HCT116 (cell line): ENCODE measurements at regions not wholly inside any gene's neighbourhood (a gene's known extent, or its start where the extent isn't known, plus 50 kb on each side); places are given as distances from the start of the nearest gene placed in this dataset.

Experiments
- ATAC-seq: fragments of 200-7000 bp; cut with Tn5 transposase; 2 replicates; pipeline ENCODE4 v1.9.1; 2020; ENCODE audit warnings: mild to moderate bottlenecking, moderate library complexity
- BruUV-seq: library from RNA; stranded (reverse); fragments of 400-500 nt; replicated peaks from 2 replicates; lab custom pipeline; 2021; lab: Mats Ljungman, UMichigan
- CTCF ChIA-PET: fragments of 300-600 bp; sonication (Branson Sonifier 250); formaldehyde crosslinking; loops from one replicate; lab custom pipeline; 2021; ENCODE audit warnings: antibody characterized with exemption; lab: Charles Lee
- POLR2A ChIA-PET: fragments of 300-600, 350-600 bp; sonication (Branson Sonifier 250); formaldehyde crosslinking; loops from one replicate; lab custom pipeline; 2021; ENCODE audit warnings: antibody characterized with exemption; lab: Charles Lee
- RAD21 ChIA-PET, 2 experiments: fragments of 300-600 bp; sonication (Branson Sonifier 250); formaldehyde crosslinking; loops; one replicate each; lab custom pipeline; 2023; ENCODE audit warnings: low total read pairs in 2 of 2; ENCODE audit not compliant: uncharacterized antibody in 2 of 2, unreplicated experiment in 2 of 2, low non-redundant PET in 1 of 2; lab: Charles Lee
- DNase-seq: peaks from one replicate; pipeline ENCODE4 v3.0.0-alpha.2; 2010; ENCODE audit warnings: low read depth, low spot score
- H2AFZ ChIP-seq: fragments of 200-600 bp; shearing (Covaris generic), sonication (generic); 2 replicates; pipeline ENCODE4 v1.6.1; 2017; ENCODE audit warnings: low read depth, mixed run types, mixed read lengths, antibody characterized with exemption, low read length; ENCODE audit not compliant: poor library complexity, severe bottlenecking
- H3K27ac ChIP-seq: 2 replicates; pipeline ENCODE4 v1.5.1; 2012; ENCODE audit warnings: low read depth, low read length
- H3K27me3 ChIP-seq: fragments of 200-600 bp; sonication (generic); 2 replicates; pipeline ENCODE4 v1.6.1; 2016; ENCODE audit warnings: mixed run types, low read length, mixed read lengths; ENCODE audit not compliant: insufficient read depth
- H3K36me3 ChIP-seq, 2 experiments: fragments of 200-500 bp in 1 of 2; fragments of 200-600 bp in 1 of 2; sonication (Bioruptor generic) in 1 of 2; sonication (generic) in 1 of 2; 2 replicates each; pipeline versions ENCODE4 v1.5.1 to v1.6.1; 2014 to 2016; ENCODE audit warnings: low read length in 2 of 2, inconsistent platforms in 1 of 2, mixed read lengths in 1 of 2, mixed run types in 1 of 2; ENCODE audit not compliant: insufficient read depth in 2 of 2, control insufficient read depth in 1 of 2
- H3K4me1 ChIP-seq, 2 experiments: fragments of 200-600 bp in 1 of 2; sonication (generic) in 1 of 2; 2 replicates each; pipeline versions ENCODE4 v1.5.1 to v1.6.1; 2012 to 2017; ENCODE audit warnings: low read length in 2 of 2, inconsistent platforms in 1 of 2, mild to moderate bottlenecking in 1 of 2, mixed read lengths in 1 of 2, mixed run types in 1 of 2, moderate library complexity in 1 of 2; ENCODE audit not compliant: insufficient read depth in 2 of 2, control insufficient read depth in 1 of 2
- H3K4me2 ChIP-seq: fragments of 200-600 bp; sonication (generic); 2 replicates; pipeline ENCODE4 v1.6.1; 2017; ENCODE audit warnings: mixed run types, low read length, mixed read lengths
- H3K4me3 ChIP-seq, 2 experiments: fragments of 200-600 bp in 1 of 2; sonication (generic) in 1 of 2; replicated peaks in 1 of 2; 2 replicates each; pipeline ENCODE4 v1.5.1; 2011 to 2016; ENCODE audit warnings: low read length in 2 of 2, control low read depth in 1 of 2, low read depth in 1 of 2, mild to moderate bottlenecking in 1 of 2, mixed read lengths in 1 of 2, mixed run types in 1 of 2
- H3K79me2 ChIP-seq: fragments of 200-600 bp; sonication (generic); 2 replicates; pipeline ENCODE4 v1.6.1; 2017; ENCODE audit warnings: mild to moderate bottlenecking, mixed run types, low read length, moderate library complexity, mixed read lengths; ENCODE audit not compliant: insufficient read depth
- H3K9ac ChIP-seq: fragments of 200-600 bp; sonication (generic); 2 replicates; pipeline ENCODE4 v1.6.1; 2016; ENCODE audit warnings: low read length, mixed read lengths
- H3K9me2 ChIP-seq: fragments of 200-600 bp; sonication (generic), shearing (Covaris generic); 2 replicates; pipeline ENCODE4 v1.6.1; 2017; ENCODE audit warnings: mixed run types, mild to moderate bottlenecking, moderate library complexity; ENCODE audit not compliant: insufficient read depth
- H3K9me3 ChIP-seq, 2 experiments: fragments of 200-500 bp in 1 of 2; fragments of 200-600 bp in 1 of 2; sonication (Bioruptor generic) in 1 of 2; sonication (generic) in 1 of 2; 2 replicates each; pipeline ENCODE4 v1.6.1; 2014 to 2017; ENCODE audit warnings: low read length in 2 of 2, mixed read lengths in 2 of 2, inconsistent platforms in 1 of 2, low read depth in 1 of 2, mild to moderate bottlenecking in 1 of 2, mixed run types in 1 of 2, moderate library complexity in 1 of 2; ENCODE audit not compliant: control insufficient read depth in 1 of 2, insufficient read depth in 1 of 2
- H4K20me1 ChIP-seq: fragments of 200-600 bp; sonication (generic), shearing (Covaris generic); 2 replicates; pipeline ENCODE4 v1.6.1; 2017; ENCODE audit warnings: mixed run types, mild to moderate bottlenecking, moderate library complexity; ENCODE audit not compliant: insufficient read depth
- FOSL1 ChIP-seq: IDR thresholded peaks from 2 replicates; pipeline ENCODE4 v1.6.1; 2012; ENCODE audit warnings: low read depth
- MAX ChIP-seq: IDR thresholded peaks from 2 replicates; pipeline ENCODE4 v1.6.1; 2012
- POLR2A ChIP-seq: IDR thresholded peaks from 2 replicates; pipeline ENCODE4 v1.7.0; 2011; ENCODE audit warnings: borderline replicate concordance; ENCODE audit not compliant: insufficient read depth, insufficient read length; ENCODE audit errors: extremely low read depth
- POLR2AphosphoS5 ChIP-seq: IDR thresholded peaks from 2 replicates; pipeline ENCODE4 v1.6.1; 2011; ENCODE audit warnings: mild to moderate bottlenecking, low read depth, low read length, moderate library complexity
- REST ChIP-seq: IDR thresholded peaks from 2 replicates; pipeline ENCODE4 v1.6.1; 2012; ENCODE audit warnings: low read depth
- TCF7L2 ChIP-seq: IDR thresholded peaks from 2 replicates; pipeline ENCODE4 v1.7.0; 2011; ENCODE audit warnings: borderline replicate concordance, inconsistent platforms; ENCODE audit not compliant: insufficient read depth, insufficient read length; ENCODE audit errors: extremely low read depth
- ZFX ChIP-seq: fragments of 450-650 bp; IDR thresholded peaks from 2 replicates; pipeline ENCODE4 v1.6.1; 2017
- ZNF274 ChIP-seq: fragments of 200-500 bp; sonication (Bioruptor generic); IDR thresholded peaks from 2 replicates; pipeline ENCODE4 v1.6.1; 2014; ENCODE audit warnings: mild to moderate bottlenecking, low read depth, low read length, inconsistent platforms
- intact Hi-C: fragments of 100-400 bp; cut with micrococcal nuclease; formaldehyde crosslinking; loops from 2 replicates; pipeline ENCODE4 v1.10.0; 2022

DNA sequence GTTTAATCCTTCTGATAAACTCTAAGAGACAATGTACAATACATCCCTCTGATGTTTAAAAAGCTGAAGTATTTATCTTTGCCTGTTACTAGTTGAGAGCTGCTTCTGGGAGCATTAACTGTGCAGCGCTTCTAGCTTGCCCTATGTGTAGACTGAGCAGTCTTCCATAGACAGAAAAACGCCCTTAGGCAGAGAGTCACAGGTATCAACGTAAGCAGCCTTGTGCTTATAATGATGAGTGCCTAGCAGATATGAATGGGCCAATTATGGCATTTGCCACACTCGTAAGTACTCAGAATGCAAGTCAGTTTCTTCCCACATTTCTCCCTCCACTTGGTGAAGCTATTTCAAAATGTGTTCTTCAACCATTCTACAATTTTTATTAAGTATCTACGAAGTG lies 731.1 kb upstream of the SLC8A1 start:
- Histone ChIP-seq H3K9ac (no peak overlapping the region), H3K79me2 (no peaks in the 10 kb centered on the region), H2AFZ (no peak overlapping the region), H3K9me3 (peaks cover 0 to 3% of the 10 kb centered on the region in 2 experiments; a peak in 3 of 4 replicates), H3K36me3 (no peaks in the 10 kb centered on the region), H3K4me1 (no peaks in the 10 kb centered on the region), H3K9me2 (no peaks in the 10 kb centered on the region)
- DNase-seq (no peak), ATAC-seq (no peak)
- BruUV-seq, result no TSS peak
- intact Hi-C loops, result no loop called here
- no peak for TF ChIP-seq ZNF274
- no peak for TF ChIP-seq POLR2AphosphoS5
- no peak for TF ChIP-seq TCF7L2
- TF ChIP-seq POLR2A, result no peak
- no peak for TF ChIP-seq ZFX
- TF ChIP-seq MAX, result no peak
- TF ChIP-seq FOSL1, result no peak
- TF ChIP-seq REST, result no peak
- TF ChIP-seq, all 23 proteins: peak for 0
- H3K4me3 ChIP-seq, result no peak overlapping the region
- ChIA-PET CTCF (no interaction called here), POLR2A (no interaction called here), RAD21 (no interaction called here)
- no peaks in the 10 kb centered on the region for H4K20me1 ChIP-seq
- H3K4me2 ChIP-seq, result no peak overlapping the region
- H3K27me3 ChIP-seq, result no peaks in the 10 kb centered on the region
- no peak overlapping the region for H3K27ac ChIP-seq
